ENCODE measurements at regions not wholly inside any gene's neighbourhood (a gene's known extent, or its start where the extent isn't known, plus 50 kb on each side); places are given as distances from the start of the nearest gene placed in this dataset.

GRCh38 chr5:44885903-44886302 lies 77.2 kb downstream of the MRPS30 start:
- DNase-seq (no peak), ATAC-seq (ENCODE audit: insufficient read depth, low FRiP score) (no peak)
- H3K27me3 ChIP-seq (ENCODE audit: control insufficient read depth in 3 of 3, insufficient read depth in 3 of 3, low read length in 2 of 3) = no peaks in the 10 kb centered on the region
- no peaks in the 10 kb centered on the region for H3K36me3 ChIP-seq (ENCODE audit: control insufficient read depth in 4 of 4, insufficient read depth in 4 of 4, low read length in 4 of 4)
- H3K9ac ChIP-seq (ENCODE audit: insufficient read depth in 1 of 2, low read length in 2 of 2) = no peak overlapping the region
- 50 to 57% methylated on average over 1 of the region's 1 CpG for WGBS, 2 donors
- H3K4me3 ChIP-seq = no peak overlapping the region
- no peak overlapping the region for H3K27ac ChIP-seq (ENCODE audit: low read depth in 1 of 2, low read length in 1 of 2)
- no peaks in the 10 kb centered on the region for H3K4me1 ChIP-seq (ENCODE audit: control insufficient read depth in 5 of 5, insufficient read depth in 5 of 5, low read length in 5 of 5)
- H3K9me3 ChIP-seq (ENCODE audit: control insufficient read depth in 4 of 4, insufficient read depth in 3 of 4, low read length in 3 of 4) = peaks cover 0 to 5% (median 0%) of the 10 kb centered on the region in 4 donors
- TF ChIP-seq, protein P1, sequence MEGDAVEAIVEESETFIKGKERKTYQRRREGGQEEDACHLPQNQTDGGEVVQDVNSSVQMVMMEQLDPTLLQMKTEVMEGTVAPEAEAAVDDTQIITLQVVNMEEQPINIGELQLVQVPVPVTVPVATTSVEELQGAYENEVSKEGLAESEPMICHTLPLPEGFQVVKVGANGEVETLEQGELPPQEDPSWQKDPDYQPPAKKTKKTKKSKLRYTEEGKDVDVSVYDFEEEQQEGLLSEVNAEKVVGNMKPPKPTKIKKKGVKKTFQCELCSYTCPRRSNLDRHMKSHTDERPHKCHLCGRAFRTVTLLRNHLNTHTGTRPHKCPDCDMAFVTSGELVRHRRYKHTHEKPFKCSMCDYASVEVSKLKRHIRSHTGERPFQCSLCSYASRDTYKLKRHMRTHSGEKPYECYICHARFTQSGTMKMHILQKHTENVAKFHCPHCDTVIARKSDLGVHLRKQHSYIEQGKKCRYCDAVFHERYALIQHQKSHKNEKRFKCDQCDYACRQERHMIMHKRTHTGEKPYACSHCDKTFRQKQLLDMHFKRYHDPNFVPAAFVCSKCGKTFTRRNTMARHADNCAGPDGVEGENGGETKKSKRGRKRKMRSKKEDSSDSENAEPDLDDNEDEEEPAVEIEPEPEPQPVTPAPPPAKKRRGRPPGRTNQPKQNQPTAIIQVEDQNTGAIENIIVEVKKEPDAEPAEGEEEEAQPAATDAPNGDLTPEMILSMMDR (IDR thresholded peaks at IDR 0.05; ENCODE audit: control extremely low read depth, extremely low read depth) = no peak

GRCh38 chr5:44887722-44888121 lies 79.0 kb downstream of the MRPS30 start:
- Histone ChIP-seq H3K27me3 (ENCODE audit: control insufficient read depth in 3 of 3, insufficient read depth in 3 of 3, low read length in 2 of 3) (no peaks in the 10 kb centered on the region), H3K4me1 (ENCODE audit: control insufficient read depth in 5 of 5, insufficient read depth in 5 of 5, low read length in 5 of 5) (no peaks in the 10 kb centered on the region), H3K9ac (ENCODE audit: insufficient read depth in 1 of 2, low read length in 2 of 2) (no peak overlapping the region), H3K9me3 (ENCODE audit: control insufficient read depth in 4 of 4, insufficient read depth in 3 of 4, low read length in 3 of 4) (peaks cover 0 to 5% (median 1%) of the 10 kb centered on the region in 4 donors), H3K27ac (ENCODE audit: low read depth in 1 of 2, low read length in 1 of 2) (no peak overlapping the region), H3K4me3 (no peak overlapping the region), H3K36me3 (ENCODE audit: control insufficient read depth in 4 of 4, insufficient read depth in 4 of 4, low read length in 4 of 4) (no peaks in the 10 kb centered on the region)
- TF ChIP-seq, protein P1 (IDR thresholded peaks at IDR 0.05; ENCODE audit: control extremely low read depth, extremely low read depth) = no peak
- 75 to 81% methylated on average over 1 of the region's 1 CpG for WGBS, 2 donors
- no peak for ATAC-seq (ENCODE audit: insufficient read depth, low FRiP score)
- no peak for DNase-seq

GRCh38 chr5:44888435-44888834 lies 79.7 kb downstream of the MRPS30 start:
- Histone ChIP-seq H3K9ac (ENCODE audit: insufficient read depth in 1 of 2, low read length in 2 of 2) (no peak overlapping the region), H3K9me3 (ENCODE audit: control insufficient read depth in 4 of 4, insufficient read depth in 3 of 4, low read length in 3 of 4) (peaks cover 0 to 4% (median 1%) of the 10 kb centered on the region in 4 donors), H3K4me3 (no peak overlapping the region), H3K36me3 (ENCODE audit: control insufficient read depth in 4 of 4, insufficient read depth in 4 of 4, low read length in 4 of 4) (no peaks in the 10 kb centered on the region), H3K27ac (ENCODE audit: low read depth in 1 of 2, low read length in 1 of 2) (no peak overlapping the region), H3K27me3 (ENCODE audit: control insufficient read depth in 3 of 3, insufficient read depth in 3 of 3, low read length in 2 of 3) (no peaks in the 10 kb centered on the region), H3K4me1 (ENCODE audit: control insufficient read depth in 5 of 5, insufficient read depth in 5 of 5, low read length in 5 of 5) (no peaks in the 10 kb centered on the region)
- no peak for DNase-seq
- TF ChIP-seq, protein P1 (IDR thresholded peaks at IDR 0.05; ENCODE audit: control extremely low read depth, extremely low read depth) = no peak
- ATAC-seq (ENCODE audit: insufficient read depth, low FRiP score) = no peak
- WGBS, 2 donors = 78 to 83% methylated on average over 1 of the region's 1 CpG

- H3K4me1 ChIP-seq (ENCODE audit: control insufficient read depth in 5 of 5, insufficient read depth in 5 of 5, low read length in 5 of 5) = no peaks in the 10 kb centered on the region
- H3K36me3 ChIP-seq (ENCODE audit: control insufficient read depth in 4 of 4, insufficient read depth in 4 of 4, low read length in 4 of 4) = no peaks in the 10 kb centered on the region
- H3K27me3 ChIP-seq (ENCODE audit: control insufficient read depth in 3 of 3, insufficient read depth in 3 of 3, low read length in 2 of 3) = no peaks in the 10 kb centered on the region
- no peak overlapping the region for H3K4me3 ChIP-seq
- DNase-seq (no peak), ATAC-seq (ENCODE audit: insufficient read depth, low FRiP score) (no peak)
- H3K9me3 ChIP-seq (ENCODE audit: control insufficient read depth in 4 of 4, insufficient read depth in 3 of 4, low read length in 3 of 4) = peaks cover 0 to 4% (median 1%) of the 10 kb centered on the region in 4 donors
- no peak overlapping the region for H3K9ac ChIP-seq (ENCODE audit: insufficient read depth in 1 of 2, low read length in 2 of 2)
- no peak overlapping the region for H3K27ac ChIP-seq (ENCODE audit: low read depth in 1 of 2, low read length in 1 of 2)
- TF ChIP-seq, protein P1 (IDR thresholded peaks at IDR 0.05; ENCODE audit: control extremely low read depth, extremely low read depth) = no peak
Observed at GRCh38 chr5:44891116-44891515, 82.4 kb downstream of the MRPS30 start.

Measured in lung (tissue), 11 donors.